HepG2 (cell line): ENCODE measurements at regions not wholly inside any gene's neighbourhood (a gene's known extent, or its start where the extent isn't known, plus 50 kb on each side); places are given as distances from the start of the nearest gene placed in this dataset.

ENCODE experiments used
- CTCF ChIP-seq: sonication (generic); formaldehyde crosslinking; IDR thresholded peaks from 2 replicates; pipeline ENCODE4 v1.5.0; 2020; ENCODE audit warnings: mild to moderate bottlenecking, missing genetic modification reagents, moderate library complexity
- IRF2 ChIP-seq: IDR thresholded peaks from 2 replicates; pipeline ENCODE4 v1.6.1; 2018; ENCODE audit warnings: missing genetic modification reagents, missing compliant biosample characterization
- MAX ChIP-seq: IDR thresholded peaks from 2 replicates; pipeline ENCODE4 v1.6.1; 2012; ENCODE audit warnings: inconsistent platforms
- MEIS2 ChIP-seq: sonication (generic); formaldehyde crosslinking; IDR thresholded peaks from 2 replicates; pipeline ENCODE4 v1.9.0; 2021; ENCODE audit warnings: mild to moderate bottlenecking, missing genetic modification reagents
- NFRKB ChIP-seq: fragments of 450-650 bp; IDR thresholded peaks from 2 replicates; pipeline ENCODE4 v1.6.1; 2017
- POLR2AphosphoS2 ChIP-seq: IDR thresholded peaks from 2 replicates; pipeline ENCODE4 v1.6.1; 2011; ENCODE audit warnings: low read depth, low read length, improper control_type of control experiment
- POLR2AphosphoS5 ChIP-seq: IDR thresholded peaks from 2 replicates; pipeline ENCODE4 v1.6.1; 2012; ENCODE audit warnings: low read depth, low read length
- TAF1 ChIP-seq: sonication (generic); formaldehyde crosslinking; IDR thresholded peaks from 2 replicates; pipeline ENCODE4 v1.4.0; 2020; ENCODE audit warnings: missing genetic modification reagents
- ZBTB2 ChIP-seq: sonication (generic); formaldehyde crosslinking; IDR thresholded peaks from 2 replicates; pipeline ENCODE4 v1.8.0; 2022; ENCODE audit warnings: low read depth, missing genetic modification reagents
- ZBTB8A ChIP-seq: sonication (generic); formaldehyde crosslinking; IDR thresholded peaks from 2 replicates; pipeline ENCODE4 v1.4.0; 2020; ENCODE audit warnings: mild to moderate bottlenecking, low read depth, missing genetic modification reagents, borderline replicate concordance
- ZFP36L1 ChIP-seq: sonication (generic); formaldehyde crosslinking; IDR thresholded peaks from 2 replicates; pipeline ENCODE4 v1.8.0; 2022; ENCODE audit warnings: mild to moderate bottlenecking, missing genetic modification reagents, moderate library complexity
- ZNF549 ChIP-seq: sonication (generic); formaldehyde crosslinking; IDR thresholded peaks from 2 replicates; pipeline ENCODE4 v1.5.0; 2020; ENCODE audit warnings: missing genetic modification reagents
- ZNF788 ChIP-seq: sonication (generic); formaldehyde crosslinking; IDR thresholded peaks from 2 replicates; pipeline ENCODE4 v1.5.0; 2020; ENCODE audit warnings: mild to moderate bottlenecking, missing genetic modification reagents, borderline replicate concordance
- ZSCAN22 ChIP-seq: sonication (generic); formaldehyde crosslinking; IDR thresholded peaks from 2 replicates; pipeline ENCODE4 v1.4.0; 2020; ENCODE audit warnings: mild to moderate bottlenecking, missing genetic modification reagents

- TF ChIP-seq MEIS2 = no peak
- no peak for TF ChIP-seq ZSCAN22 (CRISPR knock-in tag)
- TF ChIP-seq ZNF549 (CRISPR knock-in tag) = no peak
- TF ChIP-seq NFRKB = no peak
- no peak for TF ChIP-seq TAF1 (CRISPR knock-in tag)
- TF ChIP-seq CTCF (CRISPR knock-in tag) = no peak
- no peak for TF ChIP-seq IRF2 (CRISPR knock-in tag)
- TF ChIP-seq POLR2AphosphoS5 = no peak
- TF ChIP-seq ZNF788 (CRISPR knock-in tag) = no peak
- TF ChIP-seq ZBTB8A (CRISPR knock-in tag) = no peak
- no peak for TF ChIP-seq POLR2AphosphoS2
- no peak for TF ChIP-seq ZBTB2 (CRISPR knock-in tag)
- no peak for TF ChIP-seq ZFP36L1 (CRISPR knock-in tag)
- no peak for TF ChIP-seq MAX
Measured at GRCh38 chr1:103197216-103197615, 88.9 kb upstream of the COL11A1 start.
